K562 (cell line): ENCODE measurements at regions not wholly inside any gene's neighbourhood (a gene's known extent, or its start where the extent isn't known, plus 50 kb on each side); places are given as distances from the start of the nearest gene placed in this dataset.

ENCODE experiments used
- ATAC-seq: fragments of 200-7000 bp; cut with Tn5 transposase; 3 replicates; pipeline ENCODE4 v1.9.1; 2020; ENCODE audit warnings: moderate library complexity
- BruUV-seq: library from RNA; stranded (reverse); fragments of 400-500 nt; replicated peaks from 2 replicates; lab custom pipeline; 2021; lab: Mats Ljungman, UMichigan
- CTCF ChIA-PET: fragments of 300-600 bp; formaldehyde crosslinking; extraction: SDS; loops from one replicate; lab custom pipeline; 2021; ENCODE audit warnings: low intra/inter-chr PET ratio; lab: Yijun Ruan, JAX
- POLR2A ChIA-PET: fragments of 300-600, 350-650 bp; sonication (Branson Sonifier 250); formaldehyde crosslinking; extraction: SDS; loops from one replicate; lab custom pipeline; 2021; ENCODE audit warnings: antibody characterized with exemption, inconsistent platforms; lab: Yijun Ruan, JAX
- DNase-seq, 4 experiments: peaks; one replicate each; pipeline versions ENCODE4 v3.0.0 to v3.0.0-alpha.2; 2011 to 2018; ENCODE audit warnings: low spot score in 3 of 4, mixed read lengths in 3 of 4; ENCODE audit errors: extremely low read depth in 1 of 4
- FAIRE-seq: peaks from 2 replicates; lab custom pipeline; 2011; peaks lifted over from hg19 to GRCh38; lab: Jason Lieb, UNC
- H2AFZ ChIP-seq: 2 replicates; pipeline ENCODE4 v1.6.0; 2011; ENCODE audit warnings: low read depth, low read length, control low read depth, inconsistent platforms
- H3K27ac ChIP-seq: fragments of 200-600 bp; 3 replicates; pipeline ENCODE4 v1.8.0; 2011; ENCODE audit warnings: low read depth, mild to moderate bottlenecking, control low read depth, inconsistent platforms, low read length, moderate library complexity, mixed read lengths; ENCODE audit errors: extremely low read depth
- H3K27me3 ChIP-seq, 2 experiments: fragments of 300-600 bp in 1 of 2; 2 replicates in 1 of 2; 3 replicates in 1 of 2; pipeline versions ENCODE4 v1.6.0 to v1.8.0; 2011; ENCODE audit warnings: inconsistent platforms in 2 of 2, low read length in 2 of 2, mild to moderate bottlenecking in 1 of 2, mixed read lengths in 1 of 2, moderate library complexity in 1 of 2; ENCODE audit not compliant: control insufficient read depth in 2 of 2, insufficient read depth in 2 of 2
- H3K36me3 ChIP-seq: fragments of 300-600 bp; 3 replicates; pipeline ENCODE4 v1.8.0; 2011; ENCODE audit warnings: mild to moderate bottlenecking, low read length, inconsistent platforms; ENCODE audit not compliant: control insufficient read depth, insufficient read depth
- H3K4me1 ChIP-seq, 2 experiments: fragments of 200-600 bp in 1 of 2; replicated peaks in 1 of 2; 2 replicates in 1 of 2; 3 replicates in 1 of 2; pipeline versions ENCODE4 v1.5.1 to v1.8.0; 2011; ENCODE audit warnings: inconsistent platforms in 2 of 2, low read length in 2 of 2, mild to moderate bottlenecking in 1 of 2, mixed read lengths in 1 of 2, moderate library complexity in 1 of 2; ENCODE audit not compliant: control insufficient read depth in 2 of 2, insufficient read depth in 2 of 2
- H3K4me2 ChIP-seq: 2 replicates; pipeline ENCODE4 v1.6.1; 2011; ENCODE audit warnings: low read length, control low read depth, inconsistent platforms, mixed read lengths; ENCODE audit not compliant: insufficient read depth
- H3K4me3 ChIP-seq: fragments of 200-600 bp; sonication (generic), shearing (Covaris generic); 2 replicates; pipeline ENCODE4 v1.5.1; 2016; ENCODE audit warnings: control low read depth, inconsistent platforms
- H3K79me2 ChIP-seq: fragments of 200-600 bp; 3 replicates; pipeline ENCODE4 v1.8.0; 2011; ENCODE audit warnings: low read length, inconsistent platforms; ENCODE audit not compliant: control insufficient read depth, insufficient read depth
- H3K9ac ChIP-seq, 2 experiments: 2 replicates each; pipeline versions ENCODE4 v1.6.0 to v1.6.1; 2011; ENCODE audit warnings: low read depth in 2 of 2, low read length in 2 of 2, control low read depth in 1 of 2, inconsistent platforms in 1 of 2, mild to moderate bottlenecking in 1 of 2, mixed read lengths in 1 of 2; ENCODE audit not compliant: insufficient read depth in 1 of 2
- H3K9me1 ChIP-seq: one replicate; pipeline ENCODE4 v1.6.0; 2011; ENCODE audit warnings: inconsistent platforms, mild to moderate bottlenecking, low read length, moderate library complexity; ENCODE audit not compliant: control insufficient read depth, insufficient read depth
- H3K9me3 ChIP-seq: replicated peaks from 2 replicates; pipeline ENCODE4 v1.5.1; 2011; ENCODE audit warnings: low read depth, low read length, inconsistent platforms; ENCODE audit not compliant: control insufficient read depth, insufficient read depth
- H4K20me1 ChIP-seq: replicated peaks from 2 replicates; pipeline ENCODE4 v1.6.1; 2011; ENCODE audit warnings: low read length, inconsistent platforms, mixed read lengths; ENCODE audit not compliant: control insufficient read depth, insufficient read depth
- CHCHD3 ChIP-seq: fragments of 250-450 bp; sonication (Bioruptor Pico); IDR thresholded peaks from 2 replicates; pipeline ENCODE4 v2.1.2; 2022; ENCODE audit warnings: mild to moderate bottlenecking
- CREM ChIP-seq: IDR thresholded peaks from 2 replicates; pipeline ENCODE4 v1.6.1; 2014; ENCODE audit warnings: antibody characterized with exemption, low read depth
- KLF6 ChIP-seq: fragments of 250-450 bp; sonication (Bioruptor Pico); IDR thresholded peaks from 2 replicates; pipeline ENCODE4 v1.4.0; 2020; ENCODE audit warnings: mild to moderate bottlenecking, moderate library complexity, borderline replicate concordance
- MAFG ChIP-seq: fragments of 450-650 bp; conservative IDR thresholded peaks from 2 replicates; pipeline ENCODE4 v1.6.1; 2016; ENCODE audit warnings: missing genetic modification characterization, missing compliant biosample characterization
- MTF1 ChIP-seq: fragments of 250-450 bp; sonication (Bioruptor Pico); IDR thresholded peaks from 2 replicates; pipeline ENCODE4 v1.9.0; 2021; ENCODE audit warnings: moderate library complexity, mild to moderate bottlenecking, inconsistent platforms, borderline replicate concordance
- PRMT5 ChIP-seq: sonication (generic); formaldehyde crosslinking; IDR thresholded peaks from 2 replicates; pipeline ENCODE4 v1.5.0; 2020; ENCODE audit warnings: missing genetic modification reagents
- ZBTB8A ChIP-seq: fragments of 450-650 bp; IDR thresholded peaks from 2 replicates; pipeline ENCODE4 v1.6.1; 2018; ENCODE audit warnings: mild to moderate bottlenecking, moderate library complexity; ENCODE audit not compliant: partially characterized antibody
- ZNF217 ChIP-seq: sonication (generic); formaldehyde crosslinking; IDR thresholded peaks from 2 replicates; pipeline ENCODE4 v1.8.0; 2022; ENCODE audit warnings: mild to moderate bottlenecking, missing genetic modification reagents
- ZSCAN32 ChIP-seq: fragments of 450-650 bp; formaldehyde crosslinking; IDR thresholded peaks from 2 replicates; pipeline ENCODE4 v1.4.0; 2020; ENCODE audit warnings: mild to moderate bottlenecking, moderate library complexity
- WGBS: fragments of 100-300 bp; shearing (Covaris generic); methylation state at CpG from one replicate; pipeline ENCODE4 v1.1.6; 2016; ENCODE audit warnings: low coverage, mixed read lengths; ENCODE audit not compliant: insufficient coverage; ENCODE audit errors: missing lambda C conversion rate; 5-methylcytosine and 5-hydroxymethylcytosine counted together
- in situ Hi-C: fragments of 300-500 bp; cut with MboI; formaldehyde crosslinking; loops from 4 replicates; pipeline ENCODE4 v1.15.0; 2018; ENCODE audit warnings: inconsistent platforms, mixed read lengths
- intact Hi-C: fragments of 100-400 bp; cut with micrococcal nuclease; formaldehyde crosslinking; loops from 2 replicates; pipeline ENCODE4 v1.14.2; 2022
- TF ChIP-seq, protein P1 (sequence below): sonication (generic); formaldehyde crosslinking; IDR thresholded peaks from 2 replicates; pipeline ENCODE4 v1.8.1; 2022; ENCODE audit warnings: missing genetic modification reagents
- TF ChIP-seq, protein P2 (sequence below): sonication (generic); formaldehyde crosslinking; IDR thresholded peaks from 2 replicates; pipeline ENCODE4 v1.8.0; 2023; ENCODE audit warnings: mild to moderate bottlenecking, missing genetic modification reagents
- TF ChIP-seq, protein P3 (sequence below), 3 experiments: fragments of 200-800 bp in 1 of 3; fragments of 250-450 bp in 1 of 3; fragments of 450-650 bp in 1 of 3; sonication (Bioruptor Pico) in 1 of 3; sonication (Bioruptor generic) in 1 of 3; formaldehyde crosslinking in 1 of 3; IDR thresholded peaks; 2 replicates each; pipeline versions ENCODE4 v1.6.1 to v1.8.0; 2016 to 2022; ENCODE audit warnings: mild to moderate bottlenecking in 2 of 3, missing genetic modification characterization in 2 of 3, missing compliant biosample characterization in 1 of 3, moderate library complexity in 1 of 3
- TF ChIP-seq, protein P4 (sequence below): fragments of 450-650 bp; formaldehyde crosslinking; IDR thresholded peaks from 2 replicates; pipeline ENCODE4 v1.4.0; 2022; ENCODE audit warnings: mild to moderate bottlenecking, moderate library complexity
- TF ChIP-seq, protein P5 (sequence below): fragments of 250-450 bp; sonication (Bioruptor Pico); IDR thresholded peaks from 2 replicates; pipeline ENCODE4 v1.5.0; 2021; ENCODE audit warnings: mild to moderate bottlenecking, borderline replicate concordance

DNA sequence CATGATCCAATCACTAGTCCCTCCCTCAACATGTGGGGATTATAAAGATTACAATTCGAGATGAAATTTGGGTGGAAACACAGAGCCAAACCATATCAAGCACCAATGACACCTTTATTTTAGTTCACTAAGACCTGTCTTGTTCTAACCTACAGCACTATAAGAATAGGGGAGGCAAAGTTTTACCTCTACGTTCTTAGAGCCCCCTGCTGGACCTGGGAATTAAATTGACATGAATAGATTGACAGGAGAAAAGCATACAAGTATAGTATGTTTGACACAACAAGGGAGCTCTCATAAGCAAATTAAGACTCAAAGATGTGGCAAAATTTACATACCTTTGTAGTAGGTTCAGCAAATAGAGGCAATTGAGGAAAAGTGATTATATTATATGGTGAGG, 974.4 kb upstream of the ALCAM start:
- Histone ChIP-seq H3K4me1 (no peaks in the 10 kb centered on the region), H3K36me3 (no peaks in the 10 kb centered on the region), H3K79me2 (no peaks in the 10 kb centered on the region), H2AFZ (no peak overlapping the region), H3K4me3 (no peak overlapping the region), H3K4me2 (no peak overlapping the region), H3K9ac (no peak overlapping the region), H3K9me1 (no peaks in the 10 kb centered on the region), H3K27me3 (no peaks in the 10 kb centered on the region), H4K20me1 (no peaks in the 10 kb centered on the region), H3K9me3 (no peaks in the 10 kb centered on the region), H3K27ac (no peak overlapping the region)
- WGBS = 0% methylated on average over 2 of the region's 2 CpGs
- FAIRE-seq (no peak), DNase-seq (no peak), ATAC-seq (no peak)
- intact Hi-C loops (no loop called here), in situ Hi-C loops (no loop called here)
- ChIA-PET CTCF (no interaction called here), POLR2A (no interaction called here)
- BruUV-seq = no TSS peak
- TF ChIP-seq, protein P1, sequence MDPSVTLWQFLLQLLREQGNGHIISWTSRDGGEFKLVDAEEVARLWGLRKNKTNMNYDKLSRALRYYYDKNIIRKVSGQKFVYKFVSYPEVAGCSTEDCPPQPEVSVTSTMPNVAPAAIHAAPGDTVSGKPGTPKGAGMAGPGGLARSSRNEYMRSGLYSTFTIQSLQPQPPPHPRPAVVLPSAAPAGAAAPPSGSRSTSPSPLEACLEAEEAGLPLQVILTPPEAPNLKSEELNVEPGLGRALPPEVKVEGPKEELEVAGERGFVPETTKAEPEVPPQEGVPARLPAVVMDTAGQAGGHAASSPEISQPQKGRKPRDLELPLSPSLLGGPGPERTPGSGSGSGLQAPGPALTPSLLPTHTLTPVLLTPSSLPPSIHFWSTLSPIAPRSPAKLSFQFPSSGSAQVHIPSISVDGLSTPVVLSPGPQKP (CRISPR knock-in tag) = no peak
- TF ChIP-seq, protein P2, sequence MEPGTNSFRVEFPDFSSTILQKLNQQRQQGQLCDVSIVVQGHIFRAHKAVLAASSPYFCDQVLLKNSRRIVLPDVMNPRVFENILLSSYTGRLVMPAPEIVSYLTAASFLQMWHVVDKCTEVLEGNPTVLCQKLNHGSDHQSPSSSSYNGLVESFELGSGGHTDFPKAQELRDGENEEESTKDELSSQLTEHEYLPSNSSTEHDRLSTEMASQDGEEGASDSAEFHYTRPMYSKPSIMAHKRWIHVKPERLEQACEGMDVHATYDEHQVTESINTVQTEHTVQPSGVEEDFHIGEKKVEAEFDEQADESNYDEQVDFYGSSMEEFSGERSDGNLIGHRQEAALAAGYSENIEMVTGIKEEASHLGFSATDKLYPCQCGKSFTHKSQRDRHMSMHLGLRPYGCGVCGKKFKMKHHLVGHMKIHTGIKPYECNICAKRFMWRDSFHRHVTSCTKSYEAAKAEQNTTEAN = no peak
- TF ChIP-seq, protein P3, sequence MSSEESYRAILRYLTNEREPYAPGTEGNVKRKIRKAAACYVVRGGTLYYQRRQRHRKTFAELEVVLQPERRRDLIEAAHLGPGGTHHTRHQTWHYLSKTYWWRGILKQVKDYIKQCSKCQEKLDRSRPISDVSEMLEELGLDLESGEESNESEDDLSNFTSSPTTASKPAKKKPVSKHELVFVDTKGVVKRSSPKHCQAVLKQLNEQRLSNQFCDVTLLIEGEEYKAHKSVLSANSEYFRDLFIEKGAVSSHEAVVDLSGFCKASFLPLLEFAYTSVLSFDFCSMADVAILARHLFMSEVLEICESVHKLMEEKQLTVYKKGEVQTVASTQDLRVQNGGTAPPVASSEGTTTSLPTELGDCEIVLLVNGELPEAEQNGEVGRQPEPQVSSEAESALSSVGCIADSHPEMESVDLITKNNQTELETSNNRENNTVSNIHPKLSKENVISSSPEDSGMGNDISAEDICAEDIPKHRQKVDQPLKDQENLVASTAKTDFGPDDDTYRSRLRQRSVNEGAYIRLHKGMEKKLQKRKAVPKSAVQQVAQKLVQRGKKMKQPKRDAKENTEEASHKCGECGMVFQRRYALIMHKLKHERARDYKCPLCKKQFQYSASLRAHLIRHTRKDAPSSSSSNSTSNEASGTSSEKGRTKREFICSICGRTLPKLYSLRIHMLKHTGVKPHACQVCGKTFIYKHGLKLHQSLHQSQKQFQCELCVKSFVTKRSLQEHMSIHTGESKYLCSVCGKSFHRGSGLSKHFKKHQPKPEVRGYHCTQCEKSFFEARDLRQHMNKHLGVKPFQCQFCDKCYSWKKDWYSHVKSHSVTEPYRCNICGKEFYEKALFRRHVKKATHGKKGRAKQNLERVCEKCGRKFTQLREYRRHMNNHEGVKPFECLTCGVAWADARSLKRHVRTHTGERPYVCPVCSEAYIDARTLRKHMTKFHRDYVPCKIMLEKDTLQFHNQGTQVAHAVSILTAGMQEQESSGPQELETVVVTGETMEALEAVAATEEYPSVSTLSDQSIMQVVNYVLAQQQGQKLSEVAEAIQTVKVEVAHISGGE (CRISPR knock-in tag; IDR thresholded peaks at IDR 0.05) = no peak
- TF ChIP-seq CHCHD3 (CRISPR knock-in tag) = no peak
- TF ChIP-seq ZBTB8A = no peak
- TF ChIP-seq, protein P4, sequence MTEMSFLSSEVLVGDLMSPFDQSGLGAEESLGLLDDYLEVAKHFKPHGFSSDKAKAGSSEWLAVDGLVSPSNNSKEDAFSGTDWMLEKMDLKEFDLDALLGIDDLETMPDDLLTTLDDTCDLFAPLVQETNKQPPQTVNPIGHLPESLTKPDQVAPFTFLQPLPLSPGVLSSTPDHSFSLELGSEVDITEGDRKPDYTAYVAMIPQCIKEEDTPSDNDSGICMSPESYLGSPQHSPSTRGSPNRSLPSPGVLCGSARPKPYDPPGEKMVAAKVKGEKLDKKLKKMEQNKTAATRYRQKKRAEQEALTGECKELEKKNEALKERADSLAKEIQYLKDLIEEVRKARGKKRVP (CRISPR knock-in tag) = no peak
- TF ChIP-seq KLF6 (CRISPR knock-in tag) = no peak
- TF ChIP-seq MAFG (tag) = no peak
- TF ChIP-seq ZSCAN32 (CRISPR knock-in tag) = no peak
- no peak for TF ChIP-seq MTF1 (CRISPR knock-in tag)
- TF ChIP-seq CREM = no peak
- TF ChIP-seq, protein P5, sequence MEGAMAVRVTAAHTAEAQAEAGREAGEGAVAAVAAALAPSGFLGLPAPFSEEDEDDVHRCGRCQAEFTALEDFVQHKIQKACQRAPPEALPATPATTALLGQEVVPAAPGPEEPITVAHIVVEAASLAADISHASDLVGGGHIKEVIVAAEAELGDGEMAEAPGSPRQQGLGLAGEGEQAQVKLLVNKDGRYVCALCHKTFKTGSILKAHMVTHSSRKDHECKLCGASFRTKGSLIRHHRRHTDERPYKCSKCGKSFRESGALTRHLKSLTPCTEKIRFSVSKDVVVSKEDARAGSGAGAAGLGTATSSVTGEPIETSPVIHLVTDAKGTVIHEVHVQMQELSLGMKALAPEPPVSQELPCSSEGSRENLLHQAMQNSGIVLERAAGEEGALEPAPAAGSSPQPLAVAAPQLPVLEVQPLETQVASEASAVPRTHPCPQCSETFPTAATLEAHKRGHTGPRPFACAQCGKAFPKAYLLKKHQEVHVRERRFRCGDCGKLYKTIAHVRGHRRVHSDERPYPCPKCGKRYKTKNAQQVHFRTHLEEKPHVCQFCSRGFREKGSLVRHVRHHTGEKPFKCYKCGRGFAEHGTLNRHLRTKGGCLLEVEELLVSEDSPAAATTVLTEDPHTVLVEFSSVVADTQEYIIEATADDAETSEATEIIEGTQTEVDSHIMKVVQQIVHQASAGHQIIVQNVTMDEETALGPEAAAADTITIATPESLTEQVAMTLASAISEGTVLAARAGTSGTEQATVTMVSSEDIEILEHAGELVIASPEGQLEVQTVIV (CRISPR knock-in tag) = no peak
- TF ChIP-seq PRMT5 (CRISPR knock-in tag) = no peak
- no peak for TF ChIP-seq ZNF217 (CRISPR knock-in tag)
